ENCODE measurements at regions not wholly inside any gene's neighbourhood (a gene's known extent, or its start where the extent isn't known, plus 50 kb on each side); places are given as distances from the start of the nearest gene placed in this dataset.

DNA sequence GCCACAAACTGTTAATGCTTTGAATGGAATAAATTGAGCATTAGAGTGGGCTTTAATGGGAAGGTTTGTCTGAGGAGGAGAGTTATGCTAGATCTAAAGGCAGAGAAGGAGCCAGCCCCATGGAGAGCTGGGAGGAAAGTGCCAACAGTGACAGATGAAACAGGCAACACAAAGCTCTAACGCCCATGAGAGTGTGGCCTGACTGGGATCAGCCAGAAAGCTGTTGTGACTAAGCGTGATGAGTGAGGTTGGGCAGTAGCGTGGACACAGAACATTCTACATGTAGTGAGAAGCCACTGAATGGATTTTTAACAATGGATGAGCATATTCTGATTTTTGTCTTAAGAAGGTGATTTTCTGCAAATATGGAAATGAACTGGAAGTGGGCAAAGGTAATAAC lies 185.3 kb upstream of the SIX2 start:
- peaks cover 36% of the 10 kb centered on the region for H3K27me3 ChIP-seq (ENCODE audit: low read depth)
- H3K4me1 ChIP-seq, result no peaks in the 10 kb centered on the region
- no peak overlapping the region for H3K27ac ChIP-seq (replicated peaks)

DNA sequence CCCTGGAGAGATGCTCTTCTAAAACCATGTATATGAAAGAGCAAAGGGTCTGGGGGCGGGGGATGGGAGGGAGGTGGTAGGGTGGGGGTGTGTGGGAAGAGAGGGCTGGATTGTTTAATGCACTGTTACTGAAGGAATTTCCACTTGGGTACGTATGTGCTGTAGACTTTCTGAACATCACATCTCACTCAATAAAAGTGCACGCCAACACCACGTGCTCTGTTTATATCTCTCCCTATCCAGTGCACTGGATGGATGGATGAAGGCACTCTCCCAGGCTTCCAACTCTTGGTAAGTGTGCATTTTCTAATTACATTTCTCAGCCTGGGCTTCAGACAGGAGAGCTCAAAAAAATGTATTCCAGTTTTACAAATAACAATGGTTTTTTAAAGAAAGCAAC lies 184.3 kb upstream of the SIX2 start:
- H3K4me1 ChIP-seq, result no peaks in the 10 kb centered on the region
- H3K27ac ChIP-seq (replicated peaks), result no peak overlapping the region
- no peaks in the 10 kb centered on the region for H3K9me3 ChIP-seq (replicated peaks)
- no peak overlapping the region for H3K4me3 ChIP-seq
- no peak for DNase-seq
- intact Hi-C loops (cut with micrococcal nuclease), result no loop called here
- H3K27me3 ChIP-seq (ENCODE audit: low read depth), result peaks cover 46% of the 10 kb centered on the region
- TF ChIP-seq, protein P1, sequence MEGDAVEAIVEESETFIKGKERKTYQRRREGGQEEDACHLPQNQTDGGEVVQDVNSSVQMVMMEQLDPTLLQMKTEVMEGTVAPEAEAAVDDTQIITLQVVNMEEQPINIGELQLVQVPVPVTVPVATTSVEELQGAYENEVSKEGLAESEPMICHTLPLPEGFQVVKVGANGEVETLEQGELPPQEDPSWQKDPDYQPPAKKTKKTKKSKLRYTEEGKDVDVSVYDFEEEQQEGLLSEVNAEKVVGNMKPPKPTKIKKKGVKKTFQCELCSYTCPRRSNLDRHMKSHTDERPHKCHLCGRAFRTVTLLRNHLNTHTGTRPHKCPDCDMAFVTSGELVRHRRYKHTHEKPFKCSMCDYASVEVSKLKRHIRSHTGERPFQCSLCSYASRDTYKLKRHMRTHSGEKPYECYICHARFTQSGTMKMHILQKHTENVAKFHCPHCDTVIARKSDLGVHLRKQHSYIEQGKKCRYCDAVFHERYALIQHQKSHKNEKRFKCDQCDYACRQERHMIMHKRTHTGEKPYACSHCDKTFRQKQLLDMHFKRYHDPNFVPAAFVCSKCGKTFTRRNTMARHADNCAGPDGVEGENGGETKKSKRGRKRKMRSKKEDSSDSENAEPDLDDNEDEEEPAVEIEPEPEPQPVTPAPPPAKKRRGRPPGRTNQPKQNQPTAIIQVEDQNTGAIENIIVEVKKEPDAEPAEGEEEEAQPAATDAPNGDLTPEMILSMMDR (IDR thresholded peaks at IDR 0.05; ENCODE audit: borderline replicate concordance), result no peak
- no peaks in the 10 kb centered on the region for H3K36me3 ChIP-seq

More for the DNA sequence above, 185.3 kb upstream of the SIX2 start:
- Histone ChIP-seq H3K4me3 (no peak overlapping the region), H3K9me3 (replicated peaks) (no peaks in the 10 kb centered on the region), H3K36me3 (no peaks in the 10 kb centered on the region)
- TF ChIP-seq, protein P1 (IDR thresholded peaks at IDR 0.05; ENCODE audit: borderline replicate concordance), result no peak
- DNase-seq, result no peak
- intact Hi-C loops (cut with micrococcal nuclease), result no loop called here

DNA sequence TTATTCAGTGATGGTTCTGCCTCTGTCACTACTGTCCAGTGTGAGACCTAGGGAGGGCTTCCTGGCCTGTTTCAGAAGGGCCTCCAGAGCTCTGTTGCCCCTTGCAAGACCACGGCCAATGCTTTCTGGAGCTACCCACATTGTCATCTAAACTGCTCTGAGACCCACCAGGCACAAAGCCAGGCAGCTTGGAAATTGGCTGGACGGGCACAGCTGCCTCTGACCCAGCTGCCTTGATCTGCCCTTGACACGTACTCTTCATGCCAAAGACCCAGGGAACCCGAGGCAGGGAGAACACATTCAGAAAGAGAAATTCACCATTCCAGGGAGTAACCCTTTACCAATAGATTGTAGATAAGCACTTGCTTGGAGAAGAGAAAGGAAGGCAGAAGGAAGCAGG lies 183.7 kb upstream of the SIX2 start:
- Histone ChIP-seq H3K9me3 (replicated peaks) (no peaks in the 10 kb centered on the region), H3K27ac (replicated peaks) (no peak overlapping the region), H3K36me3 (no peaks in the 10 kb centered on the region), H3K4me3 (no peak overlapping the region), H3K4me1 (no peaks in the 10 kb centered on the region), H3K27me3 (ENCODE audit: low read depth) (peaks cover 52% of the 10 kb centered on the region)
- TF ChIP-seq, protein P1 (IDR thresholded peaks at IDR 0.05; ENCODE audit: borderline replicate concordance), result no peak
- DNase-seq, result no peak
- intact Hi-C loops (cut with micrococcal nuclease), result no loop called here

DNA sequence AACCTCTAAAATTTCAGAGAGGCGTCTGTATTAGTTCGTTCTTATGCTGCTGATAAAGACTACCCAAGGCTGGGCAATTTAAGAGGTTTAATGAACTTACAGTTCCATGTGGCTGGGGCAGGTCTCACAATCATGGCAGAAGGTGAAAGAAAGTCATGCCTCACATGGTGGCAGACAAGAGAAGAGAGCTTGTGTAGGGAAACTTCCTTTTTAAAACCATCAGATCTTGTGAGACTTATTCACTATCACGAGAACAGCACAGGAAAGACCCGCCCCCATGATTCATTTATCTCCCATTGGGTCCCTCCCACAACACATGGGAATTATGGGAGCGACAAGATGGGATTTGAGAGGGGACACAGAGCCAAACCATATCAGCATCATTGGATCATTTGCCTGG lies 183.2 kb upstream of the SIX2 start:
- H3K27me3 ChIP-seq (ENCODE audit: low read depth), result peaks cover 56% of the 10 kb centered on the region
- H3K9me3 ChIP-seq (replicated peaks), result no peaks in the 10 kb centered on the region
- intact Hi-C loops (cut with micrococcal nuclease), result no loop called here
- no peak overlapping the region for H3K4me3 ChIP-seq
- no peak for DNase-seq
- no peak overlapping the region for H3K27ac ChIP-seq (replicated peaks)
- no peaks in the 10 kb centered on the region for H3K4me1 ChIP-seq
- no peaks in the 10 kb centered on the region for H3K36me3 ChIP-seq
- TF ChIP-seq, protein P1 (IDR thresholded peaks at IDR 0.05; ENCODE audit: borderline replicate concordance), result no peak

DNA sequence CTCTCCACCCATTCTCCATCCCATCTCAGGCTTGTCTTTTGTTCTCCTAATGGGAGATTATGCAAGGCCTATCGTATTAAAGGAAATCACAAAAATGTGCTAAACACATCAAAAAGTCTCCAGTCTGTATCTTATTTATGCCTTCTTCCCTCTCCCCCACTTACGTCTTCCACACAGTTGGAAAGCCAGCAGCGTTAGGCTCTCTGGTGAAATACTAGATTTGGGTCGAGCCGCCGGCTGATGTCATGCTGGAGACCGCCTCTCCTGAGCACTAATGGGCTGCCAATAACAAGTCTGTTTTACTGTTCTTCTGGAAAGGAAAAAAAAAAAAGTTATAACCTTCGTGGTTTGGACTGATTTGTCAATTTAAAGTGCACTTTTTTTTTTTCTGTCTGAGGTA lies 182.7 kb upstream of the SIX2 start:
- Histone ChIP-seq H3K4me3 (no peak overlapping the region), H3K27ac (replicated peaks) (no peak overlapping the region), H3K9me3 (replicated peaks) (no peaks in the 10 kb centered on the region), H3K36me3 (no peaks in the 10 kb centered on the region), H3K27me3 (ENCODE audit: low read depth) (peaks cover 59% of the 10 kb centered on the region), H3K4me1 (no peaks in the 10 kb centered on the region)
- DNase-seq, result peak; percentile 47
- TF ChIP-seq, protein P1 (IDR thresholded peaks at IDR 0.05; ENCODE audit: borderline replicate concordance), result no peak
- intact Hi-C loops (cut with micrococcal nuclease), result no loop called here
